ENCODE measurements at regions not wholly inside any gene's neighbourhood (a gene's known extent, or its start where the extent isn't known, plus 50 kb on each side); places are given as distances from the start of the nearest gene placed in this dataset.

DNA sequence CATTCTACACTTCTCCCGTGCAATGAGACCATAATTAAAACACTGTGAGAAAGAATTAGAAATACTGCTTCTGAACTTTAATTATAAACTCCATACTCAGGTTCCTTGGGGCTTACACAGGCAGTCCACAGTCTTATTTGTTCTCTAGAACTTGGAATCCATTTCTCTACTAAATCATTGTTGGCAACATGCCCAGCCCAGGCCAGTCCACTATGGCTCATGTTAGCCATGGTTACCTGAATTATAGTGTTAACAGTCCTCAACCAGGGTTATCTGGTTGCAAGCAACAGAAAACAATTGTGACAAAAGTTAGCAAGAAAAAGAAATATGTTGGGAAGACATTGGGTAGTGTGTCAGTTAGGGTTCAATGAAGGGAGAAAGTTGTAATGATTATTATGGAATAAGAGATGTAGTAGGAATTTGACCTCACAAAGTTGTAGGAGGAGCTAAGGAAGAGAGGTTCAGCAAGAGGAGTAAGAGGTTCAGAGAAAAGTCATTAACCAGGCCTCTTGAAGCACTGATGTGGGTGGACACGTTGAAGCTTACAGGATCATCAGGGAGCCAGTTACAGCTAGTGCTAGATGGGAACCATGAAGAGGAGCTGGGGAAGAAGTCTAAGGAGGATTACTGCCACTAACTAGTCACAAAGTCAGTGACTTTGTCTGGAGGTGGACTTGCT, 120.2 kb upstream of the ADRA1D start:
- TF ChIP-seq, protein P1, sequence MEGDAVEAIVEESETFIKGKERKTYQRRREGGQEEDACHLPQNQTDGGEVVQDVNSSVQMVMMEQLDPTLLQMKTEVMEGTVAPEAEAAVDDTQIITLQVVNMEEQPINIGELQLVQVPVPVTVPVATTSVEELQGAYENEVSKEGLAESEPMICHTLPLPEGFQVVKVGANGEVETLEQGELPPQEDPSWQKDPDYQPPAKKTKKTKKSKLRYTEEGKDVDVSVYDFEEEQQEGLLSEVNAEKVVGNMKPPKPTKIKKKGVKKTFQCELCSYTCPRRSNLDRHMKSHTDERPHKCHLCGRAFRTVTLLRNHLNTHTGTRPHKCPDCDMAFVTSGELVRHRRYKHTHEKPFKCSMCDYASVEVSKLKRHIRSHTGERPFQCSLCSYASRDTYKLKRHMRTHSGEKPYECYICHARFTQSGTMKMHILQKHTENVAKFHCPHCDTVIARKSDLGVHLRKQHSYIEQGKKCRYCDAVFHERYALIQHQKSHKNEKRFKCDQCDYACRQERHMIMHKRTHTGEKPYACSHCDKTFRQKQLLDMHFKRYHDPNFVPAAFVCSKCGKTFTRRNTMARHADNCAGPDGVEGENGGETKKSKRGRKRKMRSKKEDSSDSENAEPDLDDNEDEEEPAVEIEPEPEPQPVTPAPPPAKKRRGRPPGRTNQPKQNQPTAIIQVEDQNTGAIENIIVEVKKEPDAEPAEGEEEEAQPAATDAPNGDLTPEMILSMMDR (IDR thresholded peaks at IDR 0.05 in 4 of 5, conservative IDR thresholded peaks at IDR 0.05 in 1 of 5), result no peak
- TF ChIP-seq POLR2A (IDR thresholded peaks at IDR 0.05), result no peak

All from gastrocnemius medialis (tissue), 4 donors.